Right lobe of liver (tissue), 4 donors: ENCODE measurements at regions not wholly inside any gene's neighbourhood (a gene's known extent, or its start where the extent isn't known, plus 50 kb on each side); places are given as distances from the start of the nearest gene placed in this dataset.

Source experiments
- POLR2A ChIP-seq: fragments of 450-650 bp; IDR thresholded peaks from one replicate; pipeline ENCODE4 v1.6.1; 2017; ENCODE audit warnings: antibody characterized with exemption, mild to moderate bottlenecking
- TF ChIP-seq, protein P1 (sequence below), 4 donors: fragments of 200-600 bp in 3 of 4; fragments of 450-650 bp in 1 of 4; IDR thresholded peaks; one replicate each; pipeline versions ENCODE4 v1.5.1 to v1.8.0; 2016 to 2022; ENCODE audit warnings: antibody characterized with exemption in 4 of 4, mild to moderate bottlenecking in 2 of 4
- donor health status: DM: no; HTN: no; CAD: no.
- donor health status: DM: no; HTN: no; CAD: no.
- donor health status: DM: no; HTN: yes; CAD: no.

- TF ChIP-seq POLR2A = no peak
- TF ChIP-seq, protein P1, sequence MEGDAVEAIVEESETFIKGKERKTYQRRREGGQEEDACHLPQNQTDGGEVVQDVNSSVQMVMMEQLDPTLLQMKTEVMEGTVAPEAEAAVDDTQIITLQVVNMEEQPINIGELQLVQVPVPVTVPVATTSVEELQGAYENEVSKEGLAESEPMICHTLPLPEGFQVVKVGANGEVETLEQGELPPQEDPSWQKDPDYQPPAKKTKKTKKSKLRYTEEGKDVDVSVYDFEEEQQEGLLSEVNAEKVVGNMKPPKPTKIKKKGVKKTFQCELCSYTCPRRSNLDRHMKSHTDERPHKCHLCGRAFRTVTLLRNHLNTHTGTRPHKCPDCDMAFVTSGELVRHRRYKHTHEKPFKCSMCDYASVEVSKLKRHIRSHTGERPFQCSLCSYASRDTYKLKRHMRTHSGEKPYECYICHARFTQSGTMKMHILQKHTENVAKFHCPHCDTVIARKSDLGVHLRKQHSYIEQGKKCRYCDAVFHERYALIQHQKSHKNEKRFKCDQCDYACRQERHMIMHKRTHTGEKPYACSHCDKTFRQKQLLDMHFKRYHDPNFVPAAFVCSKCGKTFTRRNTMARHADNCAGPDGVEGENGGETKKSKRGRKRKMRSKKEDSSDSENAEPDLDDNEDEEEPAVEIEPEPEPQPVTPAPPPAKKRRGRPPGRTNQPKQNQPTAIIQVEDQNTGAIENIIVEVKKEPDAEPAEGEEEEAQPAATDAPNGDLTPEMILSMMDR (IDR thresholded peaks at IDR 0.05) = no peak
Observed at GRCh38 chr6:144561455-144562043, 276.4 kb downstream of the UTRN start.
